ENCODE measurements at regions not wholly inside any gene's neighbourhood (a gene's known extent, or its start where the extent isn't known, plus 50 kb on each side); places are given as distances from the start of the nearest gene placed in this dataset.

DNA sequence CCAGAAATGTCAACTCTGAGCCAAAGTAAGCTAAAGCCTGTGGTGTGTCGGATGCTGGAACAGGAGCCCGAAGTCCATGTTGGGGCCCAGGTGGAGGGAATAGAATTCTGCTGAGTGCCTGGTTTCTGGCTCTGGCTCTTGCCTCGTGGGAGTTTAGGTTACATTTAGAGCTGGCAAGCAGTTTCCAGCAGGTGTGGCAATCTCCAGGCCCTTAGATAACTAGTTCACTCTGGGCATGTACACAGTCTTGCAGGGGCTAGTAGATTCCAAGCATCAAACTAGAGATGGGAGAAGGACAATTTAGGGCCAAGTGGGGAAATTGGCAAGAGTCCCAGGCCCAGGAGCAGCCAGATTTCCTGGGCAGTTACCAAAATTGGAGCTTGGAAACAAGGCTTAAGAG is 56.3 kb upstream of the STOX2 start:
- WGBS, 2 donors = 23 to 47% methylated on average over 3 of the region's 3 CpGs
- Histone ChIP-seq H3K27me3 (no peaks in the 10 kb centered on the region), H3K9me3 (no peaks in the 10 kb centered on the region), H3K4me3 (replicated peaks in 1 of 3) (no peak overlapping the region), H3K4me1 (peaks cover 4 to 7% of the 10 kb centered on the region in 2 donors), H3K36me3 (no peaks in the 10 kb centered on the region), H3K27ac (no peak overlapping the region)
- no peak for TF ChIP-seq POLR2A (IDR thresholded peaks at IDR 0.05)
- TF ChIP-seq, protein P1, sequence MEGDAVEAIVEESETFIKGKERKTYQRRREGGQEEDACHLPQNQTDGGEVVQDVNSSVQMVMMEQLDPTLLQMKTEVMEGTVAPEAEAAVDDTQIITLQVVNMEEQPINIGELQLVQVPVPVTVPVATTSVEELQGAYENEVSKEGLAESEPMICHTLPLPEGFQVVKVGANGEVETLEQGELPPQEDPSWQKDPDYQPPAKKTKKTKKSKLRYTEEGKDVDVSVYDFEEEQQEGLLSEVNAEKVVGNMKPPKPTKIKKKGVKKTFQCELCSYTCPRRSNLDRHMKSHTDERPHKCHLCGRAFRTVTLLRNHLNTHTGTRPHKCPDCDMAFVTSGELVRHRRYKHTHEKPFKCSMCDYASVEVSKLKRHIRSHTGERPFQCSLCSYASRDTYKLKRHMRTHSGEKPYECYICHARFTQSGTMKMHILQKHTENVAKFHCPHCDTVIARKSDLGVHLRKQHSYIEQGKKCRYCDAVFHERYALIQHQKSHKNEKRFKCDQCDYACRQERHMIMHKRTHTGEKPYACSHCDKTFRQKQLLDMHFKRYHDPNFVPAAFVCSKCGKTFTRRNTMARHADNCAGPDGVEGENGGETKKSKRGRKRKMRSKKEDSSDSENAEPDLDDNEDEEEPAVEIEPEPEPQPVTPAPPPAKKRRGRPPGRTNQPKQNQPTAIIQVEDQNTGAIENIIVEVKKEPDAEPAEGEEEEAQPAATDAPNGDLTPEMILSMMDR (IDR thresholded peaks at IDR 0.05) = no peak
- DNase-seq = peak in 1 of 2 donors; percentile 12
- intact Hi-C loops (cut with DNase I) = no loop called here

DNA sequence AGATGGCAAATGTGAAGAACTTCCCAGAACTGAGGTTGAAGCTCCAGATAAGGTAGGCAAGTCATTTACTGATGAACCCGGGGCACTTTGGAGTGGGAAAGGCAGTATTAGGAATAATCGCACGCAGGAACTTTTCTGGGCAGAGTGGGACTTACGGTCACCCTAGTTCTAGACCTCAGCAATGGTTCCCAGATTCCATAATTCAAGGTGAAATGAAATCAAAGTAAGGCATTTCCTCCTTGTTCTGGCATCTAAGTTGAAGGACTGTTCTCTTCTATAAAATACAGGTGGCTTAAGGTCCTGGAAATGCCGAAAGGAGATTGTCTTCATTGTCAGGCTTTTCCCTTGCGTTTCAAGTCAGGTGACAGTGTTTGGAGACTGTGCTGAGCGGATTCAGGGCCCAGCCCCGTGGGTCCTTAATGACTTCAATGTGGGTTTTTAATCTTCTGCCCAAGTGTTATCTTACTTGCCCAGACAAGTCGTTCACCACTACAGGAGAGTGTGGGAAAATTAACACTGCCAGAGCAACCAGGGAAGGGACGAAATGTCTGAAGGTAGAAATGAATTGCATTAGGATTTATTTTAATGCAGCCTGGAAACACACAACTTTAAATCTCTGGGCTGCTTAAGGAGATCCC is 52.1 kb upstream of the STOX2 start:
- H3K9me3 ChIP-seq = no peaks in the 10 kb centered on the region
- no peak for DNase-seq
- no peaks in the 10 kb centered on the region for H3K36me3 ChIP-seq
- H3K27me3 ChIP-seq = no peaks in the 10 kb centered on the region
- no peak overlapping the region for H3K4me3 ChIP-seq (replicated peaks in 1 of 3)
- TF ChIP-seq, protein P1 (IDR thresholded peaks at IDR 0.05) = no peak
- no peak for TF ChIP-seq POLR2A (IDR thresholded peaks at IDR 0.05)
- intact Hi-C loops (cut with DNase I) = no loop called here
- 75 to 79% methylated on average over 10 of the region's 10 CpGs for WGBS, 2 donors
- H3K4me1 ChIP-seq = peaks cover 4 to 7% of the 10 kb centered on the region in 2 donors
- H3K27ac ChIP-seq = no peak overlapping the region

DNA sequence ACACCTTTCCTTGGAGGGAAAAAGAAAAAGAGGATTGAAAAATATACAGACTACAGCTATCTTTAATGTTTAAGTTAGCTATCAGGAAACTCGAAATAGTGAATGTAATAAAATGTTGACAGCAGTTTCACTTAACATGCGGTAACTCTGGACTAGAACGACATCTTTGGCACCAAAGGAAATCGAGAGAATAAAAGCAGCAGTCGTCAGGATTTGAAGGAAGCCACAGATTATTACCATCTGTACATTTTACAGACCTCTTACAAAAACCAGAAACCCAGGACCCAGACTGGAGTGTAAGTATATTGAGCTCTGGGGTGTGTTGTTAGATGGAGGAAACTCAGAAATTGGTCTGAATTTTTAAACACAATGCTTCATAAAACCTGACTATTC is 51.6 kb upstream of the STOX2 start:
- Histone ChIP-seq H3K27ac (no peak overlapping the region), H3K4me1 (peaks cover 4 to 7% of the 10 kb centered on the region in 2 donors), H3K9me3 (no peaks in the 10 kb centered on the region), H3K27me3 (no peaks in the 10 kb centered on the region), H3K4me3 (replicated peaks in 1 of 3) (no peak overlapping the region), H3K36me3 (no peaks in the 10 kb centered on the region)
- no peak for TF ChIP-seq POLR2A (IDR thresholded peaks at IDR 0.05)
- TF ChIP-seq, protein P1 (IDR thresholded peaks at IDR 0.05) = no peak
- DNase-seq = no peak
- WGBS, 2 donors = 69 to 74% methylated on average over 5 of the region's 5 CpGs
- intact Hi-C loops (cut with DNase I) = no loop called here

Measured in thyroid gland (tissue), 4 donors.